OCI-LY7 (cell line): ENCODE measurements at regions not wholly inside any gene's neighbourhood (a gene's known extent, or its start where the extent isn't known, plus 50 kb on each side); places are given as distances from the start of the nearest gene placed in this dataset.

Source experiments
- EZH2phosphoT487 ChIP-seq: fragments of 200-600 bp; sonication (generic); IDR thresholded peaks from 2 replicates; pipeline ENCODE4 v1.6.1; 2018; ENCODE audit warnings: low read depth, borderline replicate concordance, mild to moderate bottlenecking, mixed run types, antibody characterized with exemption, low read length, moderate library complexity, mixed read lengths
- TF ChIP-seq, protein P1 (sequence below): fragments of 200-600 bp; sonication (generic); conservative IDR thresholded peaks from 2 replicates; pipeline ENCODE4 v1.5.1; 2014; ENCODE audit warnings: mild to moderate bottlenecking, antibody characterized with exemption, low read length, moderate library complexity, mixed read lengths

DNA sequence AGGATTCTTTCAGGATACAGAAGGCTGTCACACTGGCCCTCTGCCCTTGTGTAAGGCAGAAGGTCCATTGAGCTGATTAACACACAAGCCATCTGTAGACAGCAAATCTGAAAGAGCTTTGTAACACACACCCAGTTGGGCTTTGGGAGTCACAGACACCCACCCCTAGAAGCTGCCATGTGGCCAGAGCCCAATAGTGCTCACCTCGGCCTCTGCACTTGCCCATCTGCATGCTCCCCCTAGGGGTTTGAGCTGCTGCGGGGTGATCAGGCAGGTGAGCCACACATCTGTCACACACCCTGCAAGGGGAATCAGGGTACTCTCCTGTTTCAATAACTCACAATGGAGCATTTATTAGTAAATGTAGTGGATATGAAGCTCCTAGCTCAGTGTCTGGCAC lies 138.3 kb downstream of the CHD9NB start:
- TF ChIP-seq, protein P1, sequence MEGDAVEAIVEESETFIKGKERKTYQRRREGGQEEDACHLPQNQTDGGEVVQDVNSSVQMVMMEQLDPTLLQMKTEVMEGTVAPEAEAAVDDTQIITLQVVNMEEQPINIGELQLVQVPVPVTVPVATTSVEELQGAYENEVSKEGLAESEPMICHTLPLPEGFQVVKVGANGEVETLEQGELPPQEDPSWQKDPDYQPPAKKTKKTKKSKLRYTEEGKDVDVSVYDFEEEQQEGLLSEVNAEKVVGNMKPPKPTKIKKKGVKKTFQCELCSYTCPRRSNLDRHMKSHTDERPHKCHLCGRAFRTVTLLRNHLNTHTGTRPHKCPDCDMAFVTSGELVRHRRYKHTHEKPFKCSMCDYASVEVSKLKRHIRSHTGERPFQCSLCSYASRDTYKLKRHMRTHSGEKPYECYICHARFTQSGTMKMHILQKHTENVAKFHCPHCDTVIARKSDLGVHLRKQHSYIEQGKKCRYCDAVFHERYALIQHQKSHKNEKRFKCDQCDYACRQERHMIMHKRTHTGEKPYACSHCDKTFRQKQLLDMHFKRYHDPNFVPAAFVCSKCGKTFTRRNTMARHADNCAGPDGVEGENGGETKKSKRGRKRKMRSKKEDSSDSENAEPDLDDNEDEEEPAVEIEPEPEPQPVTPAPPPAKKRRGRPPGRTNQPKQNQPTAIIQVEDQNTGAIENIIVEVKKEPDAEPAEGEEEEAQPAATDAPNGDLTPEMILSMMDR, result no peak
- no peak for TF ChIP-seq EZH2phosphoT487
